SHP77 (cell line): ENCODE measurements at regions not wholly inside any gene's neighbourhood (a gene's known extent, or its start where the extent isn't known, plus 50 kb on each side); places are given as distances from the start of the nearest gene placed in this dataset.
"Not testable (repeated sequence)": the region's sequence is repeated elsewhere in the genome, so short reads cannot be mapped to it uniquely, and the experiment has no call there.

ENCODE experiments used
- DNase-seq, 2 experiments: peaks; one replicate each; lab custom pipeline; 2025; lab: John Stamatoyannopoulos, UW

- no peak for DNase-seq
These were observed 500.8 kb upstream of the PABPC4L start for GRCh38 chr4:134702374-134702773.

GRCh38 chr4:134700251-134700650 is 498.7 kb upstream of the PABPC4L start:
- no peak for DNase-seq

GRCh38 chr4:134698831-134699230 is 497.2 kb upstream of the PABPC4L start:
- not testable (repeated sequence) for DNase-seq

GRCh38 chr4:134695433-134695832 is 493.8 kb upstream of the PABPC4L start:
- DNase-seq: no peak

GRCh38 chr4:134691915-134692314 is 490.3 kb upstream of the PABPC4L start:
- DNase-seq: no peak

- no peak for DNase-seq
These were observed 486.3 kb upstream of the PABPC4L start for GRCh38 chr4:134687646-134688628.

GRCh38 chr4:134677209-134677814 is 475.7 kb upstream of the PABPC4L start:
- DNase-seq: no peak

- no peak for DNase-seq
These were observed 466.6 kb upstream of the PABPC4L start for GRCh38 chr4:134668237-134668636.

GRCh38 chr4:134666640-134667039 is 465.1 kb upstream of the PABPC4L start:
- no peak for DNase-seq

GRCh38 chr4:134665429-134665828 is 463.8 kb upstream of the PABPC4L start:
- no peak for DNase-seq

- DNase-seq: no peak
These were observed 462.2 kb upstream of the PABPC4L start for GRCh38 chr4:134663742-134664141.

- no peak for DNase-seq
These were observed 448.9 kb upstream of the PABPC4L start for GRCh38 chr4:134650461-134650860.

- no peak for DNase-seq
These were observed 444.2 kb upstream of the PABPC4L start for GRCh38 chr4:134645778-134646177.

- DNase-seq: no peak
These were observed 434.9 kb upstream of the PABPC4L start for GRCh38 chr4:134636338-134637051.

GRCh38 chr4:134634301-134634700 is 432.7 kb upstream of the PABPC4L start:
- no peak for DNase-seq

- DNase-seq: no peak
These were observed 430.5 kb upstream of the PABPC4L start for GRCh38 chr4:134632056-134632455.

GRCh38 chr4:134628066-134628465 is 426.5 kb upstream of the PABPC4L start:
- no peak for DNase-seq

GRCh38 chr4:134627366-134627765 is 425.8 kb upstream of the PABPC4L start:
- DNase-seq: no peak

- no peak for DNase-seq
These were observed 422.8 kb upstream of the PABPC4L start for GRCh38 chr4:134624365-134624764.

- DNase-seq: not testable (repeated sequence)
These were observed 421.3 kb upstream of the PABPC4L start for GRCh38 chr4:134622626-134623575.

GRCh38 chr4:134622199-134622598 is 420.6 kb upstream of the PABPC4L start:
- DNase-seq: no peak
